WTC11 (cell line): ENCODE measurements at regions not wholly inside any gene's neighbourhood (a gene's known extent, or its start where the extent isn't known, plus 50 kb on each side); places are given as distances from the start of the nearest gene placed in this dataset.

Source experiments
- ATAC-seq: fragments of 200-7000 bp; cut with Tn5 transposase; 2 replicates; pipeline ENCODE4 v1.10.0; 2021; ENCODE audit warnings: mild to moderate bottlenecking, moderate library complexity
- CTCF ChIA-PET: fragments of 300-600 bp; sonication (Branson Sonifier 250); formaldehyde crosslinking; loops from one replicate; lab custom pipeline; 2021; ENCODE audit warnings: antibody characterized with exemption; lab: Charles Lee
- POLR2A ChIA-PET: fragments of 350-600 bp; sonication (Branson Sonifier 250); formaldehyde crosslinking; loops from one replicate; lab custom pipeline; 2021; ENCODE audit warnings: antibody characterized with exemption; lab: Charles Lee
- DNase-seq: peaks from one replicate; pipeline ENCODE4 v3.0.0; 2021; ENCODE audit warnings: low spot score
- H3K27ac Mint-ChIP-seq: 2 replicates; pipeline ENCODE4 v1.8.0; 2021; ENCODE audit warnings: mixed read lengths
- H3K27me3 Mint-ChIP-seq: 2 replicates; pipeline ENCODE4 v1.8.0; 2021; ENCODE audit warnings: low read depth, mild to moderate bottlenecking, moderate library complexity, mixed read lengths
- H3K36me3 Mint-ChIP-seq: 2 replicates; pipeline ENCODE4 v1.8.0; 2021; ENCODE audit warnings: mixed read lengths
- H3K4me1 Mint-ChIP-seq: 2 replicates; pipeline ENCODE4 v1.8.0; 2022; ENCODE audit warnings: mixed read lengths
- H3K4me3 Mint-ChIP-seq: 2 replicates; pipeline ENCODE4 v1.8.0; 2021; ENCODE audit warnings: mild to moderate bottlenecking, moderate library complexity, mixed read lengths
- H3K9me3 Mint-ChIP-seq: 2 replicates; pipeline ENCODE4 v1.8.0; 2021; ENCODE audit warnings: mixed read lengths
- CREM ChIP-seq: sonication (generic); formaldehyde crosslinking; IDR thresholded peaks from 2 replicates; pipeline ENCODE4 v1.8.1; 2022; ENCODE audit warnings: mild to moderate bottlenecking, missing genetic modification reagents, moderate library complexity
- ESRRA ChIP-seq: sonication (generic); formaldehyde crosslinking; IDR thresholded peaks from 2 replicates; pipeline ENCODE4 v1.8.1; 2022; ENCODE audit warnings: mild to moderate bottlenecking, missing genetic modification reagents, borderline replicate concordance
- GTF2I ChIP-seq: fragments of 250-450 bp; sonication (Bioruptor Pico); conservative IDR thresholded peaks from 2 replicates; pipeline ENCODE4 v1.4.0; 2021; ENCODE audit warnings: mild to moderate bottlenecking
- HMGA2 ChIP-seq: fragments of 250-450 bp; sonication (Bioruptor Pico); IDR thresholded peaks from 2 replicates; pipeline ENCODE4 v1.4.0; 2021; ENCODE audit warnings: mild to moderate bottlenecking, moderate library complexity
- JAZF1 ChIP-seq: fragments of 250-450 bp; sonication (Bioruptor Pico); IDR thresholded peaks from 2 replicates; pipeline ENCODE4 v1.9.0; 2021; ENCODE audit warnings: moderate library complexity, mild to moderate bottlenecking, inconsistent platforms
- NR1H2 ChIP-seq: sonication (generic); formaldehyde crosslinking; IDR thresholded peaks from 2 replicates; pipeline ENCODE4 v1.9.0; 2021; ENCODE audit warnings: mild to moderate bottlenecking, moderate library complexity, missing genetic modification reagents
- PRDM15 ChIP-seq: sonication (generic); formaldehyde crosslinking; IDR thresholded peaks from 2 replicates; pipeline ENCODE4 v1.8.0; 2022; ENCODE audit warnings: missing genetic modification reagents
- SMAD4 ChIP-seq: sonication (generic); formaldehyde crosslinking; IDR thresholded peaks from 2 replicates; pipeline ENCODE4 v1.8.0; 2022; ENCODE audit warnings: mild to moderate bottlenecking, missing genetic modification reagents
- TEAD1 ChIP-seq: sonication (generic); formaldehyde crosslinking; IDR thresholded peaks from 2 replicates; pipeline ENCODE4 v1.8.0; 2022; ENCODE audit warnings: mild to moderate bottlenecking, missing genetic modification reagents
- TP53 ChIP-seq: sonication (generic); formaldehyde crosslinking; IDR thresholded peaks from 2 replicates; pipeline ENCODE4 v1.8.1; 2023; ENCODE audit warnings: mild to moderate bottlenecking, missing genetic modification reagents
- ZBTB43 ChIP-seq: sonication (generic); formaldehyde crosslinking; IDR thresholded peaks from 2 replicates; pipeline ENCODE4 v1.8.1; 2023; ENCODE audit warnings: mild to moderate bottlenecking, missing genetic modification reagents
- ZNF121 ChIP-seq: sonication (generic); formaldehyde crosslinking; IDR thresholded peaks from 2 replicates; pipeline ENCODE4 v1.8.0; 2023; ENCODE audit warnings: missing genetic modification reagents
- ZNF219 ChIP-seq: sonication (generic); formaldehyde crosslinking; IDR thresholded peaks from 2 replicates; pipeline ENCODE4 v1.8.0; 2023; ENCODE audit warnings: missing genetic modification reagents, mild to moderate bottlenecking, borderline replicate concordance
- ZNF263 ChIP-seq: sonication (generic); formaldehyde crosslinking; IDR thresholded peaks from 2 replicates; pipeline ENCODE4 v1.8.1; 2022; ENCODE audit warnings: low read depth, mild to moderate bottlenecking, moderate library complexity, missing genetic modification reagents
- ZNF281 ChIP-seq: sonication (generic); formaldehyde crosslinking; IDR thresholded peaks from 2 replicates; pipeline ENCODE4 v1.8.0; 2023; ENCODE audit warnings: mild to moderate bottlenecking, missing genetic modification reagents
- TF ChIP-seq, protein P1 (sequence below): sonication (generic); formaldehyde crosslinking; IDR thresholded peaks from 2 replicates; pipeline ENCODE4 v1.8.0; 2022; ENCODE audit warnings: mild to moderate bottlenecking, missing genetic modification reagents
- TF ChIP-seq, protein P2 (sequence below): fragments of 250-450 bp; sonication (Bioruptor Pico); IDR thresholded peaks from 2 replicates; pipeline ENCODE4 v2.1.2; 2022; ENCODE audit warnings: mild to moderate bottlenecking, moderate library complexity

- TF ChIP-seq ZBTB43 (CRISPR knock-in tag): no peak
- no peak for TF ChIP-seq HMGA2 (CRISPR knock-in tag)
- TF ChIP-seq SMAD4: no peak
- no peak for TF ChIP-seq ESRRA
Observed at GRCh38 chr3:166788936-166789335, 591.2 kb downstream of the ZBBX start (continued).

DNA sequence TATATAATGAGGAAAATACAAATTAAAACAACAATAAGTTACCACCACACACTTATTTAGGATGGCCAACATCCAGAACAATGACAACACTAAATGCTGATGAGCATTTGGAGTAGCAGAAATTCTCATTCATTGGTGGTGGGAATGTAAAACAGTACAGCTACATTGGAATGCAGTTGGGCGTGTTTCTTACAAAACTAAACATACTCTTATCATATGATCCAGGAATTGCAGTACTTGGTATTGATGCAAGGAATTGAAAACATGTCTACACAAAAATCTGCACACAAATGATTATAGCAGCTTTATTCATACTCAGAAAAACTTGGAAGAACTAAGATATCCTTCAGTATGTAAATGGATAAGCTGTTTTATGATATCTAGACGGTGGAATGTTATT is 594.2 kb downstream of the ZBBX start:
- no peak for TF ChIP-seq ZNF219 (CRISPR knock-in tag)
- TF ChIP-seq ZNF121 (CRISPR knock-in tag): no peak
- TF ChIP-seq CREM (CRISPR knock-in tag): no peak
- TF ChIP-seq JAZF1 (CRISPR knock-in tag): no peak
- no peak for TF ChIP-seq ZNF263 (CRISPR knock-in tag)
- TF ChIP-seq TP53 (CRISPR knock-in tag): no peak
- TF ChIP-seq, protein P1, sequence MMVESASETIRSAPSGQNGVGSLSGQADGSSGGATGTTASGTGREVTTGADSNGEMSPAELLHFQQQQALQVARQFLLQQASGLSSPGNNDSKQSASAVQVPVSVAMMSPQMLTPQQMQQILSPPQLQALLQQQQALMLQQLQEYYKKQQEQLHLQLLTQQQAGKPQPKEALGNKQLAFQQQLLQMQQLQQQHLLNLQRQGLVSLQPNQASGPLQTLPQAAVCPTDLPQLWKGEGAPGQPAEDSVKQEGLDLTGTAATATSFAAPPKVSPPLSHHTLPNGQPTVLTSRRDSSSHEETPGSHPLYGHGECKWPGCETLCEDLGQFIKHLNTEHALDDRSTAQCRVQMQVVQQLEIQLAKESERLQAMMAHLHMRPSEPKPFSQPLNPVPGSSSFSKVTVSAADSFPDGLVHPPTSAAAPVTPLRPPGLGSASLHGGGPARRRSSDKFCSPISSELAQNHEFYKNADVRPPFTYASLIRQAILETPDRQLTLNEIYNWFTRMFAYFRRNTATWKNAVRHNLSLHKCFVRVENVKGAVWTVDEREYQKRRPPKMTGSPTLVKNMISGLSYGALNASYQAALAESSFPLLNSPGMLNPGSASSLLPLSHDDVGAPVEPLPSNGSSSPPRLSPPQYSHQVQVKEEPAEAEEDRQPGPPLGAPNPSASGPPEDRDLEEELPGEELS: no peak
- TF ChIP-seq NR1H2 (CRISPR knock-in tag): no peak
- no peak for TF ChIP-seq PRDM15 (CRISPR knock-in tag)
- TF ChIP-seq GTF2I: no peak
- TF ChIP-seq TEAD1 (CRISPR knock-in tag): no peak
- TF ChIP-seq ZNF281 (CRISPR knock-in tag): no peak
- TF ChIP-seq, protein P2, sequence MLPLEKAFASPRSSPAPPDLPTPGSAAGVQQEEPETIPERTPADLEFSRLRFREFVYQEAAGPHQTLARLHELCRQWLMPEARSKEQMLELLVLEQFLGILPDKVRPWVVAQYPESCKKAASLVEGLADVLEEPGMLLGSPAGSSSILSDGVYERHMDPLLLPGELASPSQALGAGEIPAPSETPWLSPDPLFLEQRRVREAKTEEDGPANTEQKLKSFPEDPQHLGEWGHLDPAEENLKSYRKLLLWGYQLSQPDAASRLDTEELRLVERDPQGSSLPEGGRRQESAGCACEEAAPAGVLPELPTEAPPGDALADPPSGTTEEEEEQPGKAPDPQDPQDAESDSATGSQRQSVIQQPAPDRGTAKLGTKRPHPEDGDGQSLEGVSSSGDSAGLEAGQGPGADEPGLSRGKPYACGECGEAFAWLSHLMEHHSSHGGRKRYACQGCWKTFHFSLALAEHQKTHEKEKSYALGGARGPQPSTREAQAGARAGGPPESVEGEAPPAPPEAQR (CRISPR knock-in tag): no peak
- TF ChIP-seq, all 79 proteins: peak for 0
- H3K4me3 Mint-ChIP-seq: no peak overlapping the region
- DNase-seq: no peak
- ATAC-seq: no peak
- no peak overlapping the region for H3K27ac Mint-ChIP-seq
- no peaks in the 10 kb centered on the region for H3K4me1 Mint-ChIP-seq
- H3K36me3 Mint-ChIP-seq: no peaks in the 10 kb centered on the region
- ChIA-PET POLR2A (no interaction called here), CTCF (no interaction called here)
- H3K9me3 Mint-ChIP-seq: peaks cover 6% of the 10 kb centered on the region
- no peaks in the 10 kb centered on the region for H3K27me3 Mint-ChIP-seq
